CD4-positive, alpha-beta T cell (primary cell): ENCODE measurements at regions not wholly inside any gene's neighbourhood (a gene's known extent, or its start where the extent isn't known, plus 50 kb on each side); places are given as distances from the start of the nearest gene placed in this dataset.

Experiments
- ATAC-seq: fragments of 200-7000 bp; cut with Tn5 transposase; one replicate; pipeline ENCODE4 v1.10.0; 2022; ENCODE audit warnings: mild to moderate bottlenecking; ENCODE audit not compliant: poor library complexity
- CTCF ChIA-PET: fragments of 350-600 bp; sonication (Branson Sonifier 250); formaldehyde crosslinking; loops from one replicate; lab custom pipeline; 2021; ENCODE audit warnings: antibody characterized with exemption, inconsistent platforms; lab: Charles Lee
- POLR2A ChIA-PET: fragments of 350-600 bp; sonication (Branson Sonifier 250); formaldehyde crosslinking; loops from one replicate; lab custom pipeline; 2021; ENCODE audit warnings: antibody characterized with exemption, inconsistent platforms; lab: Charles Lee
- DNase-seq, 14 experiments: peaks; one replicate each; pipeline ENCODE4 v3.0.0-alpha.2; 2013 to 2020; ENCODE audit warnings: mixed read lengths in 2 of 14
- H3K27ac ChIP-seq, 2 donors: one replicate each; pipeline versions ENCODE4 v1.5.1 to v1.7.0; 2013; ENCODE audit warnings: low read length in 2 of 2, low read depth in 1 of 2, mild to moderate bottlenecking in 1 of 2
- H3K27me3 ChIP-seq, 2 experiments: 1 replicate in 1 of 2; 2 replicates in 1 of 2; pipeline versions ENCODE4 v1.6.1 to v1.7.0; 2013; ENCODE audit warnings: low read length in 2 of 2, control low read depth in 1 of 2, mild to moderate bottlenecking in 1 of 2, moderate library complexity in 1 of 2; ENCODE audit not compliant: insufficient read depth in 2 of 2, control insufficient read depth in 1 of 2
- H3K36me3 ChIP-seq: one replicate; pipeline ENCODE4 v1.6.1; 2013; ENCODE audit warnings: low read length, control low read depth; ENCODE audit not compliant: insufficient read depth
- H3K4me1 ChIP-seq: one replicate; pipeline ENCODE4 v1.6.1; 2013; ENCODE audit warnings: low read length, control low read depth; ENCODE audit not compliant: insufficient read depth
- H3K4me3 ChIP-seq: one replicate; pipeline ENCODE4 v1.5.1; 2013; ENCODE audit warnings: mild to moderate bottlenecking, low read length, moderate library complexity
- H3K9me3 ChIP-seq, 2 experiments: 1 replicate in 1 of 2; 2 replicates in 1 of 2; pipeline versions ENCODE4 v1.6.1 to v1.7.0; 2013; ENCODE audit warnings: low read length in 2 of 2, mild to moderate bottlenecking in 2 of 2, control low read depth in 1 of 2, moderate library complexity in 1 of 2; ENCODE audit not compliant: control insufficient read depth in 1 of 2, insufficient read depth in 1 of 2
- H3K27ac Mint-ChIP-seq: one replicate; pipeline ENCODE4 v1.8.0; 2020; ENCODE audit warnings: mixed read lengths
- H3K27me3 Mint-ChIP-seq: one replicate; pipeline ENCODE4 v1.8.0; 2021; ENCODE audit warnings: mixed read lengths
- H3K36me3 Mint-ChIP-seq: one replicate; pipeline ENCODE4 v1.8.0; 2021; ENCODE audit warnings: low read depth, mixed read lengths
- H3K4me1 Mint-ChIP-seq: one replicate; pipeline ENCODE4 v1.8.0; 2021; ENCODE audit warnings: low read depth, mixed read lengths
- H3K4me3 Mint-ChIP-seq: one replicate; pipeline ENCODE4 v1.8.0; 2020; ENCODE audit warnings: mild to moderate bottlenecking, mixed read lengths
- H3K9me3 Mint-ChIP-seq: one replicate; pipeline ENCODE4 v1.8.0; 2020; ENCODE audit warnings: mixed read lengths
- CTCF ChIP-seq: fragments of 200-600 bp; IDR thresholded peaks from one replicate; pipeline ENCODE4 v1.8.0; 2022; ENCODE audit warnings: antibody characterized with exemption, mild to moderate bottlenecking
- intact Hi-C, 2 experiments: fragments of 100-400 bp; cut with DNase I in 1 of 2; cut with micrococcal nuclease in 1 of 2; formaldehyde crosslinking; loops; one replicate each; pipeline versions ENCODE4 v1.15.1 to v1.9.0; 2023 to 2025; cut with DNase I, micrococcal nuclease

- intact Hi-C loops: no loop called here
- TF ChIP-seq CTCF: no peak
- Mint-ChIP-seq H3K36me3 (no peaks in the 10 kb centered on the region), H3K27ac (no peak overlapping the region), H3K27me3 (no peaks in the 10 kb centered on the region), H3K9me3 (no peaks in the 10 kb centered on the region), H3K4me3 (no peak overlapping the region), H3K4me1 (no peaks in the 10 kb centered on the region)
- ChIA-PET POLR2A (no interaction called here), CTCF (no interaction called here)
- DNase-seq: no peak
- H3K4me3 ChIP-seq: no peak overlapping the region
- no peaks in the 10 kb centered on the region for H3K36me3 ChIP-seq
- ATAC-seq: no peak
- H3K9me3 ChIP-seq: no peaks in the 10 kb centered on the region
- H3K4me1 ChIP-seq: no peaks in the 10 kb centered on the region
- no peak overlapping the region for H3K27ac ChIP-seq
- no peaks in the 10 kb centered on the region for H3K27me3 ChIP-seq
These were observed 65.3 kb upstream of the C1QTNF7 start for GRCh38 chr4:15362541-15362940.

DNA sequence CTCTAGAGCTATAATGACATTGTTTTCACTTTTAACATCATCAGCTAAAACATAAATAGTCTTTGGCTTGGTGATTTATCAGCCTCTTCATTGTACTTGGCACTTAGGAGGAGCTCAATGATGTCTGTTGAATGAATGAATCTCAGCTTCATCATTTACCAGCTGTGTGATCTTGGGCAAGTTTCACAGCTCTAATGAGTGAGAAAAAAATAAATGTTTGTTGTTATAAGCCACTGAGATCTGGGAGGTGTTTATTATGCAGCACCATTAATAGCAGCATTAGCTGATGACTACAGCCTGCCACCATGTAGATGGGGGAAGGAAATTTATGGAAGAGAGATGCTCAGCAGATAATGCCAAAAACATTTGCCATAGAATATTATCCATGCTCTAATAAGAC is 63.6 kb upstream of the C1QTNF7 start:
- Mint-ChIP-seq H3K36me3 (no peaks in the 10 kb centered on the region), H3K27me3 (no peaks in the 10 kb centered on the region), H3K4me1 (no peaks in the 10 kb centered on the region), H3K27ac (no peak overlapping the region), H3K9me3 (no peaks in the 10 kb centered on the region), H3K4me3 (no peak overlapping the region)
- CTCF ChIA-PET: no interaction called here
- ATAC-seq: no peak
- Histone ChIP-seq H3K36me3 (no peaks in the 10 kb centered on the region), H3K4me3 (no peak overlapping the region), H3K27me3 (no peaks in the 10 kb centered on the region), H3K27ac (no peak overlapping the region), H3K4me1 (no peaks in the 10 kb centered on the region), H3K9me3 (no peaks in the 10 kb centered on the region)
- no peak for TF ChIP-seq CTCF
- no peak for DNase-seq
- intact Hi-C loops: no loop called here
- POLR2A ChIA-PET: no interaction called here

DNA sequence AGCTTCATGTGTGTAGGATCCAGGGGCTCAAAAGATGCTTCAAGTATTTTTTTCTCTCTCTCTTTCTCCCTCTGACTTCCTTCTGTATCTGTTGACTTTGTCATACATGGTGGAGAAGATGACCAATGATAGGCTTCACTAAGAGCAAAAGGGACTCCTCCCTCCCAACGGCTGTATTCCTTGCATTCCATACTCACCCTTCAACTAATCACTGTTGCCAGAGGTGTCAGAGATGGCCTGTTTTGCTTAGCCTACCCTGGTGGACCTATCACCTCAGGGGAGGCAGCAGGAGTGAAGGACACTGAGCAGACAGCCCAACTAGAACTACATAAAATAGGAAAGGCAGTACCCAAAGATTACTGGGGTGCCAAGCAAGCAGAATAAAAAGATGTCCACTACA is 62.2 kb upstream of the C1QTNF7 start:
- Mint-ChIP-seq H3K9me3 (no peaks in the 10 kb centered on the region), H3K4me1 (no peaks in the 10 kb centered on the region), H3K4me3 (no peak overlapping the region), H3K36me3 (no peaks in the 10 kb centered on the region), H3K27ac (no peak overlapping the region), H3K27me3 (no peaks in the 10 kb centered on the region)
- DNase-seq (no peak), ATAC-seq (no peak)
- H3K27me3 ChIP-seq: no peaks in the 10 kb centered on the region
- H3K4me3 ChIP-seq: no peak overlapping the region
- no peak for TF ChIP-seq CTCF
- H3K4me1 ChIP-seq: no peaks in the 10 kb centered on the region
- ChIA-PET POLR2A (interaction anchor here (0.6 kb wide), 1 partner anchor 315 kb away, joined by 3 read pairs; no protein-coding TSS in a partner anchor), CTCF (no interaction called here)
- intact Hi-C loops: no loop called here
- H3K36me3 ChIP-seq: no peaks in the 10 kb centered on the region
- H3K27ac ChIP-seq: no peak overlapping the region
- no peaks in the 10 kb centered on the region for H3K9me3 ChIP-seq
